ENCODE measurements at regions not wholly inside any gene's neighbourhood (a gene's known extent, or its start where the extent isn't known, plus 50 kb on each side); places are given as distances from the start of the nearest gene placed in this dataset.

GRCh38 chr4:79014230-79014629 is 75.0 kb upstream of the PAQR3 start:
- TF ChIP-seq CTCF (IDR thresholded peaks at IDR 0.05; ENCODE audit: borderline replicate concordance, extremely low read depth, low read length, poor library complexity, severe bottlenecking) (no peak), EZH2 (IDR thresholded peaks at IDR 0.05; ENCODE audit: borderline replicate concordance, low read depth, low read length, severe bottlenecking) (no peak)

Measured in DND-41 (cell line).